ENCODE measurements at regions not wholly inside any gene's neighbourhood (a gene's known extent, or its start where the extent isn't known, plus 50 kb on each side); places are given as distances from the start of the nearest gene placed in this dataset.

- no peak for TF ChIP-seq YY1 (IDR thresholded peaks at IDR 0.05; ENCODE audit: low read depth)
- no peak for TF ChIP-seq MAX (IDR thresholded peaks at IDR 0.05)
- TF ChIP-seq, protein P1, sequence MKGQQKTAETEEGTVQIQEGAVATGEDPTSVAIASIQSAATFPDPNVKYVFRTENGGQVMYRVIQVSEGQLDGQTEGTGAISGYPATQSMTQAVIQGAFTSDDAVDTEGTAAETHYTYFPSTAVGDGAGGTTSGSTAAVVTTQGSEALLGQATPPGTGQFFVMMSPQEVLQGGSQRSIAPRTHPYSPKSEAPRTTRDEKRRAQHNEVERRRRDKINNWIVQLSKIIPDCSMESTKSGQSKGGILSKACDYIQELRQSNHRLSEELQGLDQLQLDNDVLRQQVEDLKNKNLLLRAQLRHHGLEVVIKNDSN (IDR thresholded peaks at IDR 0.05) = no peak
- no peak for TF ChIP-seq NFIC (IDR thresholded peaks at IDR 0.05)
- TF ChIP-seq CEBPB (IDR thresholded peaks at IDR 0.05) = no peak
- TF ChIP-seq ZBTB7A (IDR thresholded peaks at IDR 0.05; ENCODE audit: low read depth) = no peak
- no peak for TF ChIP-seq TAF1 (IDR thresholded peaks at IDR 0.05; ENCODE audit: low read depth)
- no peak for TF ChIP-seq CREB1 (IDR thresholded peaks at IDR 0.05; ENCODE audit: low read depth)
Measured at GRCh38 chr4:32002037-32002747, 1282.0 kb downstream of the PCDH7 start.

DNA sequence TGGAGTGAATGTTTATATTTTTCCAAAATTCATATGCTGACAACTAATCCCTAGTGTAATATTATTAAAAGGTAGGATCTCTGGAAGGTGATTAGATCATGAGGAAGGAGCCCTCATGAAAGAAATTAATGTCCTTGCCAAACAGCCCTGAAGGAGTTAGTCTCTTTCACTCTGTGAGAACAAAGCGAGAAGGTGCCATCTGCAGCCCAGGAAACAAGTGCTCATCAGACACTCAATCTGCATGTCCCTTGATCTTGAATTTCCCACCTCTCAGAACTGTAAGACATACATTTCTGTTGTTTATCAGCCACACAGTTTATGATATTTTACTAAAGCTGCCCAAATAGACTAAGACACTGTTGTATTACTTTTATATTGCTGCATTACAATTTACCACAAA lies 1283.4 kb downstream of the PCDH7 start:
- TF ChIP-seq EGR1 (IDR thresholded peaks at IDR 0.05) = no peak
- no peak for TF ChIP-seq YY1 (IDR thresholded peaks at IDR 0.05; ENCODE audit: low read depth)
- TF ChIP-seq ZBTB7A (IDR thresholded peaks at IDR 0.05; ENCODE audit: low read depth) = no peak
- TF ChIP-seq, protein P2, sequence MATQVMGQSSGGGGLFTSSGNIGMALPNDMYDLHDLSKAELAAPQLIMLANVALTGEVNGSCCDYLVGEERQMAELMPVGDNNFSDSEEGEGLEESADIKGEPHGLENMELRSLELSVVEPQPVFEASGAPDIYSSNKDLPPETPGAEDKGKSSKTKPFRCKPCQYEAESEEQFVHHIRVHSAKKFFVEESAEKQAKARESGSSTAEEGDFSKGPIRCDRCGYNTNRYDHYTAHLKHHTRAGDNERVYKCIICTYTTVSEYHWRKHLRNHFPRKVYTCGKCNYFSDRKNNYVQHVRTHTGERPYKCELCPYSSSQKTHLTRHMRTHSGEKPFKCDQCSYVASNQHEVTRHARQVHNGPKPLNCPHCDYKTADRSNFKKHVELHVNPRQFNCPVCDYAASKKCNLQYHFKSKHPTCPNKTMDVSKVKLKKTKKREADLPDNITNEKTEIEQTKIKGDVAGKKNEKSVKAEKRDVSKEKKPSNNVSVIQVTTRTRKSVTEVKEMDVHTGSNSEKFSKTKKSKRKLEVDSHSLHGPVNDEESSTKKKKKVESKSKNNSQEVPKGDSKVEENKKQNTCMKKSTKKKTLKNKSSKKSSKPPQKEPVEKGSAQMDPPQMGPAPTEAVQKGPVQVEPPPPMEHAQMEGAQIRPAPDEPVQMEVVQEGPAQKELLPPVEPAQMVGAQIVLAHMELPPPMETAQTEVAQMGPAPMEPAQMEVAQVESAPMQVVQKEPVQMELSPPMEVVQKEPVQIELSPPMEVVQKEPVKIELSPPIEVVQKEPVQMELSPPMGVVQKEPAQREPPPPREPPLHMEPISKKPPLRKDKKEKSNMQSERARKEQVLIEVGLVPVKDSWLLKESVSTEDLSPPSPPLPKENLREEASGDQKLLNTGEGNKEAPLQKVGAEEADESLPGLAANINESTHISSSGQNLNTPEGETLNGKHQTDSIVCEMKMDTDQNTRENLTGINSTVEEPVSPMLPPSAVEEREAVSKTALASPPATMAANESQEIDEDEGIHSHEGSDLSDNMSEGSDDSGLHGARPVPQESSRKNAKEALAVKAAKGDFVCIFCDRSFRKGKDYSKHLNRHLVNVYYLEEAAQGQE (IDR thresholded peaks at IDR 0.05; ENCODE audit: low read depth) = no peak
- TF ChIP-seq, protein P1 (IDR thresholded peaks at IDR 0.05) = no peak
- no peak for TF ChIP-seq TEAD4 (IDR thresholded peaks at IDR 0.05)
- TF ChIP-seq FOXM1 (IDR thresholded peaks at IDR 0.05; ENCODE audit: borderline replicate concordance, low read depth) = no peak
- no peak for TF ChIP-seq MAX (IDR thresholded peaks at IDR 0.05)
- TF ChIP-seq TAF1 (IDR thresholded peaks at IDR 0.05; ENCODE audit: low read depth) = no peak
- TF ChIP-seq TCF12 (IDR thresholded peaks at IDR 0.05; ENCODE audit: low read depth) = no peak
- no peak for TF ChIP-seq EP300 (IDR thresholded peaks at IDR 0.05; ENCODE audit: borderline replicate concordance)

DNA sequence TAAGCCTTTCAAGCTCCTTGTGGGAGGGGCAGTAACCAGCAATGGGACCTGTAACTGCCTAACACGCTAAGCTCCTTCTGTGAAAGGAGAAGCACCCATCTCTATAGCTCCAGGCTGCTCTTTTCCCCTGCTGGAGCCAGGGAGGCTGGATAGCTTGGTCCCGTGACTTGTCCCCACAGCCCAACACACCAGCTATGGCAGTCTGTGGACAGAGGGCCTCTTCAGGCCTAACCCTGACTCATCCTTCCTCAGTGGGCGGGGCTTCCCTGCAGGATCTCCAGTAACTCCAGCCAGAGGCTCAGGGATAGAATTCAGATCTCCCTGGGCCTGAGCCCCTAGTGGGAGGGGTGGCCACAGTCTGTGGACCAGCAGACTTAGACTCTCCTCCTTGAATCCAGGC lies 1290.1 kb downstream of the PCDH7 start:
- TF ChIP-seq YY1 (IDR thresholded peaks at IDR 0.05; ENCODE audit: low read depth) (no peak), CEBPB (IDR thresholded peaks at IDR 0.05) (no peak)

GRCh38 chr4:32022071-32022470 lies 1301.9 kb downstream of the PCDH7 start:
- TF ChIP-seq TCF12 (IDR thresholded peaks at IDR 0.05; ENCODE audit: low read depth) = no peak
- no peak for TF ChIP-seq TEAD4 (IDR thresholded peaks at IDR 0.05)
- no peak for TF ChIP-seq EGR1 (IDR thresholded peaks at IDR 0.05)
- TF ChIP-seq YY1 (IDR thresholded peaks at IDR 0.05; ENCODE audit: low read depth) = no peak
- no peak for TF ChIP-seq FOXM1 (IDR thresholded peaks at IDR 0.05; ENCODE audit: borderline replicate concordance, low read depth)

DNA sequence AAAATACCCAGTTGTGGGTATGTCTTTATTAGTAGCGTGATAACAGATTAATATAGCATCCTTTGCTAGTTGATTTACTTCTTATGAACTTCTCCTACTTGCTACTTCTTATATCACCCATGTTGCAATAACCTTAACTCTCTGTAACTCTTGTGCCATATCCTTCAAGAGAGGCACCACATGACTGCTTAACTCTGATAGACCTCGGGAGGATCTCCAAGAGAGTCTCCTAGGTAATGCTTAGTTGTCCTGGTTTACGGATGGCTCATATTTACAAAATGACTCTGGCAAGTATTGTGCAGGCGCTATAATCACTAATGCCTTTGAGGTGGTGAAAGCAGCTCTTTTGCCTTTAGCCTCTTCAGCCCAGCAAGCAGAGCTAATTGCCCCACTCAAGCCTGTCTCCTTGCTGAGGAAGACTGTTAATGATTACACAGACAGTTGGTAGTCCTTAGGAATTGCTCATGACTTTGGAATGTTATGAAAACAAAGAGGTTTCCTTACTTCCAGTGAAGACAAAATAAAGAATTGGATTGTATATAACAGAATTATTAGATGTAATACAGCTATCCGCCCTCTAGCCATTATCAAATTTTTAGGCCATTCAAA lies 1305.8 kb downstream of the PCDH7 start:
- TF ChIP-seq, protein P2 (IDR thresholded peaks at IDR 0.05; ENCODE audit: low read depth) = no peak
- TF ChIP-seq ZBTB7A (IDR thresholded peaks at IDR 0.05; ENCODE audit: low read depth) (no peak), TCF12 (IDR thresholded peaks at IDR 0.05; ENCODE audit: low read depth) (no peak), TAF1 (IDR thresholded peaks at IDR 0.05; ENCODE audit: low read depth) (no peak), TEAD4 (IDR thresholded peaks at IDR 0.05) (0 out of 2 replicates have a peak, but pooled peaks have one; percentile 7), EP300 (IDR thresholded peaks at IDR 0.05; ENCODE audit: borderline replicate concordance) (no peak), FOXM1 (IDR thresholded peaks at IDR 0.05; ENCODE audit: borderline replicate concordance, low read depth) (no peak)

- TF ChIP-seq RAD21 (IDR thresholded peaks at IDR 0.05; ENCODE audit: low read depth) = no peak
Measured at GRCh38 chr4:32030406-32030805, 1310.2 kb downstream of the PCDH7 start.

GRCh38 chr4:32031026-32031425 lies 1310.9 kb downstream of the PCDH7 start:
- TF ChIP-seq NFIC (IDR thresholded peaks at IDR 0.05) = peak; percentile 60
- no peak for TF ChIP-seq EGR1 (IDR thresholded peaks at IDR 0.05)
- peak; percentile 32; the same call in 1 of the 2 replicates for TF ChIP-seq TEAD4 (IDR thresholded peaks at IDR 0.05)
